ENCODE measurements at regions not wholly inside any gene's neighbourhood (a gene's known extent, or its start where the extent isn't known, plus 50 kb on each side); places are given as distances from the start of the nearest gene placed in this dataset.
"Not testable (repeated sequence)": the region's sequence is repeated elsewhere in the genome, so short reads cannot be mapped to it uniquely, and the experiment has no call there.

- DNase-seq (ENCODE audit: low spot score) (no peak), ATAC-seq (no peak)
- intact Hi-C loops (cut with DNase I), result no loop called here
Observed at GRCh38 chr14:51458563-51458955, 193.2 kb upstream of the FRMD6 start.

GRCh38 chr14:51460011-51460410, 191.7 kb upstream of the FRMD6 start:
- ATAC-seq (no peak), DNase-seq (ENCODE audit: low spot score) (no peak)
- intact Hi-C loops (cut with DNase I), result no loop called here

GRCh38 chr14:51462182-51462581, 189.5 kb upstream of the FRMD6 start:
- intact Hi-C loops (cut with DNase I), result no loop called here
- DNase-seq (ENCODE audit: low spot score) (no peak), ATAC-seq (no peak)

GRCh38 chr14:51462706-51463105, 189.0 kb upstream of the FRMD6 start:
- intact Hi-C loops (cut with DNase I), result no loop called here
- no peak for DNase-seq (ENCODE audit: low spot score)
- ATAC-seq, result no peak

GRCh38 chr14:51463461-51463860, 188.2 kb upstream of the FRMD6 start:
- DNase-seq (ENCODE audit: low spot score) (no peak), ATAC-seq (no peak)
- intact Hi-C loops (cut with DNase I), result no loop called here

- DNase-seq (ENCODE audit: low spot score) (no peak), ATAC-seq (no peak)
- intact Hi-C loops (cut with DNase I), result no loop called here
Observed at GRCh38 chr14:51464411-51464810, 187.3 kb upstream of the FRMD6 start.

- no peak for ATAC-seq
- no peak for DNase-seq (ENCODE audit: low spot score)
Observed at GRCh38 chr14:51465486-51465885, 186.2 kb upstream of the FRMD6 start.

GRCh38 chr14:51467392-51467791, 184.3 kb upstream of the FRMD6 start:
- DNase-seq (ENCODE audit: low spot score); ATAC-seq; intact Hi-C loops (cut with DNase I): not testable (repeated sequence)

More at GRCh38 chr14:51465486-51465885, 186.2 kb upstream of the FRMD6 start:
- intact Hi-C loops (cut with DNase I), result no loop called here

- intact Hi-C loops (cut with DNase I), result no loop called here
- ATAC-seq, result no peak
- DNase-seq (ENCODE audit: low spot score), result no peak
Observed at GRCh38 chr14:51468523-51468922, 183.2 kb upstream of the FRMD6 start.

GRCh38 chr14:51472881-51473280, 178.8 kb upstream of the FRMD6 start:
- intact Hi-C loops (cut with DNase I), result no loop called here
- ATAC-seq (no peak), DNase-seq (ENCODE audit: low spot score) (no peak)

- ATAC-seq (no peak), DNase-seq (ENCODE audit: low spot score) (no peak)
- intact Hi-C loops (cut with DNase I), result no loop called here
Observed at GRCh38 chr14:51473351-51473750, 178.4 kb upstream of the FRMD6 start.

- DNase-seq (ENCODE audit: low spot score) (no peak), ATAC-seq (no peak)
- intact Hi-C loops (cut with DNase I), result no loop called here
Observed at GRCh38 chr14:51473808-51474565, 177.7 kb upstream of the FRMD6 start.

GRCh38 chr14:51474854-51475253, 176.9 kb upstream of the FRMD6 start:
- no peak for ATAC-seq
- intact Hi-C loops (cut with DNase I), result no loop called here
- no peak for DNase-seq (ENCODE audit: low spot score)

- intact Hi-C loops (cut with DNase I), result no loop called here
- DNase-seq (ENCODE audit: low spot score) (no peak), ATAC-seq (no peak)
Observed at GRCh38 chr14:51478175-51478621, 173.5 kb upstream of the FRMD6 start.

GRCh38 chr14:51479584-51480325, 172.0 kb upstream of the FRMD6 start:
- ATAC-seq, result peak; percentile 96
- intact Hi-C loops (cut with DNase I), result no loop called here
- DNase-seq (ENCODE audit: low spot score), result no peak

- DNase-seq (ENCODE audit: low spot score) (no peak), ATAC-seq (no peak)
- intact Hi-C loops (cut with DNase I), result no loop called here
Observed at GRCh38 chr14:51481643-51482042, 170.1 kb upstream of the FRMD6 start.

GRCh38 chr14:51482102-51482501, 169.6 kb upstream of the FRMD6 start:
- DNase-seq (ENCODE audit: low spot score) (no peak), ATAC-seq (no peak)
- intact Hi-C loops (cut with DNase I), result no loop called here

- ATAC-seq (no peak), DNase-seq (ENCODE audit: low spot score) (no peak)
- intact Hi-C loops (cut with DNase I), result no loop called here
Observed at GRCh38 chr14:51484485-51484884, 167.2 kb upstream of the FRMD6 start.

- intact Hi-C loops (cut with DNase I), result no loop called here
Observed at GRCh38 chr14:51485733-51486132, 166.0 kb upstream of the FRMD6 start.

GRCh38 chr14:51487848-51488247, 163.9 kb upstream of the FRMD6 start:
- DNase-seq (ENCODE audit: low spot score), result no peak
- intact Hi-C loops (cut with DNase I), result no loop called here
- ATAC-seq, result no peak

More at GRCh38 chr14:51485733-51486132, 166.0 kb upstream of the FRMD6 start:
- ATAC-seq (no peak), DNase-seq (ENCODE audit: low spot score) (no peak)
